ENCODE measurements at regions not wholly inside any gene's neighbourhood (a gene's known extent, or its start where the extent isn't known, plus 50 kb on each side); places are given as distances from the start of the nearest gene placed in this dataset.

DNA sequence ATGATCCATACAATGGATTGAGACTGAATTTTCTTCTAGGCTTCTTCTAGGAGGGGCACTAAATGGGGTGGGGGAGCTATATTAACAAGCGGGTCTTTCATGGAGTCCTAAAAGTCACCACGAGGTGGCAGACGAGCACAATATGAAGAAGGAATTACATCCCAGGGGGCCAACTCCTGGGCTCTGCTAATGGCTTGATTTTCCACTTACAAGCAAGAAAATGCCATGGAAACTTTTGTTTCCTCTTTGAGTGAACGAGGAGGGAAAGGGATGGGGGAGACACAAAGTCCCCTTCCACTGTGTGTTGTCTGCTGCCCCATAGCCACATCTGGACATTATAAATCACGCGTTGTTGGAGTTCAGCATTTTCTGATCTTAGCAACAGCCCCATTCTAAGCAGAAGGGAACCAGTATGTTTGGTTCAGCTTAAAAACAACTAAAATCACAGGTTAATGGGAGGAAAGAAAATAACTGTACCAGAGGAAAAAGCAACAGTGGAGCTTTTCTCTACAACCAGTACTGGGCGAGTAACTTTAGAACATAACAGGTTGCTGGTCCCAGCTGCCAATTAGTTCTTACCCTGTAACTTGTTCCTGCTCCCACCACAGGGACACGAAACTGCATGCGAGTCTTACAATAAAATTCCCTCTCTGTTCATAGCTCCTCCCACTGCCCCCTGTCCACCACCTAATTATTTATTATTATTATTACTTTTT is 285.0 kb upstream of the PARD3B start:
- no peaks in the 10 kb centered on the region for H4K20me1 ChIP-seq (ENCODE audit: control insufficient read depth, insufficient read depth, low read depth, low read length)
- H3K27ac ChIP-seq (ENCODE audit: low read depth, low read length): no peak overlapping the region
- no peaks in the 10 kb centered on the region; the same call in 1 of the 2 replicates for H3K27me3 ChIP-seq (ENCODE audit: control insufficient read depth, low read length)
- no peak overlapping the region for H3K4me3 ChIP-seq (ENCODE audit: low read length)
- H3K4me1 ChIP-seq (ENCODE audit: control insufficient read depth, low read length): no peaks in the 10 kb centered on the region
- H3K79me2 ChIP-seq (ENCODE audit: control insufficient read depth, low read length): no peaks in the 10 kb centered on the region
- no peaks in the 10 kb centered on the region for H3K36me3 ChIP-seq (ENCODE audit: control insufficient read depth, low read length)
- H3K9me3 ChIP-seq (ENCODE audit: control insufficient read depth, insufficient read depth, low read length): no peaks in the 10 kb centered on the region
- TF ChIP-seq, protein P1, sequence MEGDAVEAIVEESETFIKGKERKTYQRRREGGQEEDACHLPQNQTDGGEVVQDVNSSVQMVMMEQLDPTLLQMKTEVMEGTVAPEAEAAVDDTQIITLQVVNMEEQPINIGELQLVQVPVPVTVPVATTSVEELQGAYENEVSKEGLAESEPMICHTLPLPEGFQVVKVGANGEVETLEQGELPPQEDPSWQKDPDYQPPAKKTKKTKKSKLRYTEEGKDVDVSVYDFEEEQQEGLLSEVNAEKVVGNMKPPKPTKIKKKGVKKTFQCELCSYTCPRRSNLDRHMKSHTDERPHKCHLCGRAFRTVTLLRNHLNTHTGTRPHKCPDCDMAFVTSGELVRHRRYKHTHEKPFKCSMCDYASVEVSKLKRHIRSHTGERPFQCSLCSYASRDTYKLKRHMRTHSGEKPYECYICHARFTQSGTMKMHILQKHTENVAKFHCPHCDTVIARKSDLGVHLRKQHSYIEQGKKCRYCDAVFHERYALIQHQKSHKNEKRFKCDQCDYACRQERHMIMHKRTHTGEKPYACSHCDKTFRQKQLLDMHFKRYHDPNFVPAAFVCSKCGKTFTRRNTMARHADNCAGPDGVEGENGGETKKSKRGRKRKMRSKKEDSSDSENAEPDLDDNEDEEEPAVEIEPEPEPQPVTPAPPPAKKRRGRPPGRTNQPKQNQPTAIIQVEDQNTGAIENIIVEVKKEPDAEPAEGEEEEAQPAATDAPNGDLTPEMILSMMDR (IDR thresholded peaks at IDR 0.05; ENCODE audit: low read depth, low read length, poor library complexity, severe bottlenecking): peak; percentile 83
- TF ChIP-seq EZH2phosphoT487 (IDR thresholded peaks at IDR 0.05; ENCODE audit: borderline replicate concordance, low read length): no peak
- H3K9me2 ChIP-seq (replicated peaks; ENCODE audit: control insufficient read depth, low read length): no peaks in the 10 kb centered on the region
- H3F3A ChIP-seq (ENCODE audit: control insufficient read depth, insufficient read depth): no peaks in the 10 kb centered on the region
- H3K4me2 ChIP-seq (ENCODE audit: low read length): no peak overlapping the region

DNA sequence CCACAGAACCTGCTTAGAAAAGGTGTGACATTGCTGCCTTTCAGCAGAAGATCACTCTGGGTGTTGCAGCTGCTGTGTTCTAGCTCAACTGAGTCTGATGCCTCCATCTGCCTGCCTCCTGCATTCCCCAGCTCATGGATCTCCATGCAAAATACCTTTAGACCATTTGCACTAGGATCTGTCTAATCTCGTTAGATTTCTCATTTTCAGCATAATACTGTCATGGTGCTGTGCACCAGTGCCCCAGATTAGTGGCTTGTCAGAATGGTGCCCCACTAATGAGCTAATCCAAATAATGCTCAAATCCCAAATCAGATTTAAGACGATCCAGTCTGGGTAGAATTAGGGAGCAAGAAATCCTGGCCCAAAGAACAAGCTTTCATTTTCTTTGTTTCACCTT is 284.4 kb upstream of the PARD3B start:
- Histone ChIP-seq H3K4me2 (ENCODE audit: low read length) (no peak overlapping the region), H3K36me3 (ENCODE audit: control insufficient read depth, low read length) (no peaks in the 10 kb centered on the region), H3F3A (ENCODE audit: control insufficient read depth, insufficient read depth) (no peaks in the 10 kb centered on the region), H3K9me3 (ENCODE audit: control insufficient read depth, insufficient read depth, low read length) (no peaks in the 10 kb centered on the region), H3K9me2 (replicated peaks; ENCODE audit: control insufficient read depth, low read length) (no peaks in the 10 kb centered on the region), H4K20me1 (ENCODE audit: control insufficient read depth, insufficient read depth, low read depth, low read length) (no peaks in the 10 kb centered on the region), H3K79me2 (ENCODE audit: control insufficient read depth, low read length) (no peaks in the 10 kb centered on the region), H3K4me1 (ENCODE audit: control insufficient read depth, low read length) (no peaks in the 10 kb centered on the region), H3K27me3 (ENCODE audit: control insufficient read depth, low read length) (no peaks in the 10 kb centered on the region; the same call in 1 of the 2 replicates), H3K27ac (ENCODE audit: low read depth, low read length) (no peak overlapping the region), H3K4me3 (ENCODE audit: low read length) (no peak overlapping the region)
- TF ChIP-seq, protein P1 (IDR thresholded peaks at IDR 0.05; ENCODE audit: low read depth, low read length, poor library complexity, severe bottlenecking): no peak
- no peak for TF ChIP-seq EZH2phosphoT487 (IDR thresholded peaks at IDR 0.05; ENCODE audit: borderline replicate concordance, low read length)

DNA sequence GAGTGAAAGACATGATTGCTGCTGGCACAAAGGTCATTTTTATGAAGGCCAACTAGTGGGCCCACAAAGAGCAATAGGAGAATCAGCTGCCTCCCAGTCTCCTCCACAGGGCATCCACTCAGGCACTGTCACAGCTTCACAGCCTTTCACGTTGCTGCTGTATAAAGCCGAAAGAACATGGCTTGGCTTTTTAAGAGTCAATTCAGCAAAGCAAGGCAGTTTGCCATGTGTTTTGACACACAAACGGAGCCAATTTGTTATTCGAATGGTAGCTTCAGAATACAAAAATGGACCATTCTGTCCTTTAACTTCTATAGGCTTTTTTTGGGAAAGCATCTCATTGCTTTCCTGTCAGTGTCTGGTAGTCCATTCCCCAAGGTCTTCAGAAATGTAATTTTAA is 283.4 kb upstream of the PARD3B start:
- TF ChIP-seq, protein P1 (IDR thresholded peaks at IDR 0.05; ENCODE audit: low read depth, low read length, poor library complexity, severe bottlenecking): no peak
- no peak for TF ChIP-seq EZH2phosphoT487 (IDR thresholded peaks at IDR 0.05; ENCODE audit: borderline replicate concordance, low read length)
- Histone ChIP-seq H3K4me2 (ENCODE audit: low read length) (no peak overlapping the region), H3K4me1 (ENCODE audit: control insufficient read depth, low read length) (no peaks in the 10 kb centered on the region), H3K9me3 (ENCODE audit: control insufficient read depth, insufficient read depth, low read length) (no peaks in the 10 kb centered on the region), H3K79me2 (ENCODE audit: control insufficient read depth, low read length) (no peaks in the 10 kb centered on the region), H3K9me2 (replicated peaks; ENCODE audit: control insufficient read depth, low read length) (no peaks in the 10 kb centered on the region), H3F3A (ENCODE audit: control insufficient read depth, insufficient read depth) (no peaks in the 10 kb centered on the region), H4K20me1 (ENCODE audit: control insufficient read depth, insufficient read depth, low read depth, low read length) (no peaks in the 10 kb centered on the region), H3K27me3 (ENCODE audit: control insufficient read depth, low read length) (no peaks in the 10 kb centered on the region; the same call in 1 of the 2 replicates), H3K36me3 (ENCODE audit: control insufficient read depth, low read length) (no peaks in the 10 kb centered on the region), H3K27ac (ENCODE audit: low read depth, low read length) (no peak overlapping the region), H3K4me3 (ENCODE audit: low read length) (no peak overlapping the region)

All from DOHH2 (cell line).